ENCODE measurements at regions not wholly inside any gene's neighbourhood (a gene's known extent, or its start where the extent isn't known, plus 50 kb on each side); places are given as distances from the start of the nearest gene placed in this dataset.

DNA sequence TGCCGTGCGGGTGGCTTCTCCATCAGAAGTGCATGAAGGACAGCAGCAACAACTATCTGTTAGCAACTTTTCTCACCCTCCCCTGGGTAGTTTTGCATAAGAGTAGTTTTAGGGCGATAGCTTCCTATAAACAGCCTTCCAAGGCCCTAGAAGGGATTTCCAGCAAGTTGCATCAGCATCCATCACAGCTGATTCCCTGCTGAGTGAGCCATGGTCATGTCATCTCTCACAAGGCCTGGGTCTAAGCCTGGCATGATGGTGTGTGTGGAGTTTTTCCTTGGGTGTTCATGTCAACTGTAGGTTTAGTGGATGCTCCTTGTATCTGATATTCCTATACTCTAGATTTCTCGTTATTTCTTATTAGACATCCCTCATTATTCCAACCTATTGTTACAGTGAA lies 2324.7 kb upstream of the AGA start:
- TF ChIP-seq POLR2AphosphoS5 (IDR thresholded peaks at IDR 0.05; ENCODE audit: borderline replicate concordance, low read depth, low read length) (no peak), EZH2 (IDR thresholded peaks at IDR 0.05) (no peak)
